Fibroblast of villous mesenchyme (primary cell): ENCODE measurements at regions not wholly inside any gene's neighbourhood (a gene's known extent, or its start where the extent isn't known, plus 50 kb on each side); places are given as distances from the start of the nearest gene placed in this dataset.

ENCODE experiments used
- DNase-seq: peaks from one replicate; pipeline ENCODE4 v3.0.0-alpha.2; 2010; ENCODE audit warnings: low read depth
- H3K4me3 ChIP-seq: 2 replicates; pipeline ENCODE4 v1.5.1; 2011; ENCODE audit warnings: low read depth, mild to moderate bottlenecking, low read length
- TF ChIP-seq, protein P1 (sequence below): IDR thresholded peaks from 2 replicates; pipeline ENCODE4 v1.5.1; 2012; ENCODE audit warnings: low read depth, mild to moderate bottlenecking, low read length; ENCODE audit not compliant: insufficient read depth

DNA sequence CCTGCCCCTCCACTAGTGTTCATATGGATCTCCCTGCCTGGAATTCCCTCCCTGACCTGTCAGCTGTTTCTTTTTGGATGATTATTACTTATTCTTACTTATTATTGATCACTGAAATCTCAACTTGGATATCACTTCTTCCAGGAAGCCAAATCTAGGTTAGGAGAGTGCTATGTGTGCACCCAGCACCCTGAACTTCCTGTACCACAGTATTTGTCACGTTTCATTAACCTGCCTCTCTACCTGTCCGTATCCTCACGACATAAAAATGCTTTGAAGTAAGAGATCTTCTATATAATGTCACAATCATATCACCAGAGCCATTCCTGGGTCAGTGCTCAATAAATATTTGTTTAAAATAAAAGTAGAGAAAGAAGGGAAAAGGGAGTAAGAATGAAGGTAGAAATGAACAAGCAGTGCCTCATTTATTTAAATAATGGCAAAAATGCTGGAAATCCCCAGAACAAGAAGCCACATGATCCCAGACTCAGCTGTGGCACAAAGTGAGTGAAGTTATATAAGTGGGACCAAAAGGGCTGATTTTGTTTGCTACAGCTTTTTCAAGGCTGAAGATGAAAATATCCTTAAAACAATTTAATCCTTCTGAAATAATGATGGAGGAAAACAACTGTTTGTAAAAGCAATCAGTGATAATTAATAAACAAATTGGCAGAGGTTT, 88.0 kb upstream of the MANEA start:
- no peak for DNase-seq
- TF ChIP-seq, protein P1, sequence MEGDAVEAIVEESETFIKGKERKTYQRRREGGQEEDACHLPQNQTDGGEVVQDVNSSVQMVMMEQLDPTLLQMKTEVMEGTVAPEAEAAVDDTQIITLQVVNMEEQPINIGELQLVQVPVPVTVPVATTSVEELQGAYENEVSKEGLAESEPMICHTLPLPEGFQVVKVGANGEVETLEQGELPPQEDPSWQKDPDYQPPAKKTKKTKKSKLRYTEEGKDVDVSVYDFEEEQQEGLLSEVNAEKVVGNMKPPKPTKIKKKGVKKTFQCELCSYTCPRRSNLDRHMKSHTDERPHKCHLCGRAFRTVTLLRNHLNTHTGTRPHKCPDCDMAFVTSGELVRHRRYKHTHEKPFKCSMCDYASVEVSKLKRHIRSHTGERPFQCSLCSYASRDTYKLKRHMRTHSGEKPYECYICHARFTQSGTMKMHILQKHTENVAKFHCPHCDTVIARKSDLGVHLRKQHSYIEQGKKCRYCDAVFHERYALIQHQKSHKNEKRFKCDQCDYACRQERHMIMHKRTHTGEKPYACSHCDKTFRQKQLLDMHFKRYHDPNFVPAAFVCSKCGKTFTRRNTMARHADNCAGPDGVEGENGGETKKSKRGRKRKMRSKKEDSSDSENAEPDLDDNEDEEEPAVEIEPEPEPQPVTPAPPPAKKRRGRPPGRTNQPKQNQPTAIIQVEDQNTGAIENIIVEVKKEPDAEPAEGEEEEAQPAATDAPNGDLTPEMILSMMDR = no peak
- no peak overlapping the region for H3K4me3 ChIP-seq

DNA sequence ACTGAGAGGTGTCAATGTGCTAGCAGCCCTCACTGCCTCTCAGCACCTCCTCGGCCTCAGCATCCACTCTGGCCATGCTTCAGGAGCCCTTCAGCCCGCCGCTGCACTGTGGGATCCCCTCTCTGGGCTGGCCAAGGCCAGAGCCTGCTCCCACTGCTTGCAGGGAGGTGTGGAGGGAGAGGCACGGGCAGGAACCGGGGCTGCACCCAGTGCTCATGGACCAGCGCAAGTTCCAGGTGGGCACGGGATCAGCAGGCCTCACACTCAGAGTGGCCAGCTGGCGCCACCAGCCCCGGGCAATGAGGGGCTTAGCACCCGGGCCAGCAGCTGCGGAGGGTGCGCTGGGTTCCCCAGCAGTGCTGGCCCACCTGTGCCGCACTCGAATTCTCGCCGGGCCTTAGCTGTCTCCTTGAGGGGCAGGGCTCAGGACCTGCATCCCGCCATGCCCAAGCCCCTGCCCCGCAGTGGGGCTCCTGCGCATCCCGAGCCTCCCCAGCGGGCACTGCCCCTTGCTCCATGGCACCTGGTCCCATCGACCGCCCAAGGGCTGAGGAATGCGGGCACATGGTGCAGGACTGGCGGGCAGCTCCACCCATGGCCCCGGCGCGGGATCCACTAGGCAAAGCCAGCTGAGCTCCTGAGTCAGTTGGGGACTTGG, 80.4 kb upstream of the MANEA start:
- TF ChIP-seq, protein P1 = no peak
- H3K4me3 ChIP-seq = no peak overlapping the region
- DNase-seq = no peak

- no peak overlapping the region for H3K4me3 ChIP-seq
- DNase-seq = no peak
- TF ChIP-seq, protein P1 = no peak
Measured at GRCh38 chr6:95501032-95501904, 76.1 kb upstream of the MANEA start.

- no peak for DNase-seq
- H3K4me3 ChIP-seq = no peak overlapping the region
- TF ChIP-seq, protein P1 = no peak
Measured at GRCh38 chr6:95503568-95503967, 73.8 kb upstream of the MANEA start.

- DNase-seq = no peak
- TF ChIP-seq, protein P1 = no peak
- H3K4me3 ChIP-seq = no peak overlapping the region
Measured at GRCh38 chr6:95511404-95511803, 65.9 kb upstream of the MANEA start.

GRCh38 chr6:95515975-95516374, 61.4 kb upstream of the MANEA start:
- no peak for DNase-seq
- TF ChIP-seq, protein P1 = no peak
- H3K4me3 ChIP-seq = no peak overlapping the region
